DMS114 treated with DMSO at 0.1 percent for 48 hours (cell line): ENCODE measurements at regions not wholly inside any gene's neighbourhood (a gene's known extent, or its start where the extent isn't known, plus 50 kb on each side); places are given as distances from the start of the nearest gene placed in this dataset.

Experiments
- DNase-seq: peaks from one replicate; lab custom pipeline; 2025; ENCODE audit not compliant: unreplicated experiment; lab: John Stamatoyannopoulos, UW

- no peak for DNase-seq
These were observed 346.2 kb downstream of the ZNF521 start for GRCh38 chr18:25005541-25006403.

DNA sequence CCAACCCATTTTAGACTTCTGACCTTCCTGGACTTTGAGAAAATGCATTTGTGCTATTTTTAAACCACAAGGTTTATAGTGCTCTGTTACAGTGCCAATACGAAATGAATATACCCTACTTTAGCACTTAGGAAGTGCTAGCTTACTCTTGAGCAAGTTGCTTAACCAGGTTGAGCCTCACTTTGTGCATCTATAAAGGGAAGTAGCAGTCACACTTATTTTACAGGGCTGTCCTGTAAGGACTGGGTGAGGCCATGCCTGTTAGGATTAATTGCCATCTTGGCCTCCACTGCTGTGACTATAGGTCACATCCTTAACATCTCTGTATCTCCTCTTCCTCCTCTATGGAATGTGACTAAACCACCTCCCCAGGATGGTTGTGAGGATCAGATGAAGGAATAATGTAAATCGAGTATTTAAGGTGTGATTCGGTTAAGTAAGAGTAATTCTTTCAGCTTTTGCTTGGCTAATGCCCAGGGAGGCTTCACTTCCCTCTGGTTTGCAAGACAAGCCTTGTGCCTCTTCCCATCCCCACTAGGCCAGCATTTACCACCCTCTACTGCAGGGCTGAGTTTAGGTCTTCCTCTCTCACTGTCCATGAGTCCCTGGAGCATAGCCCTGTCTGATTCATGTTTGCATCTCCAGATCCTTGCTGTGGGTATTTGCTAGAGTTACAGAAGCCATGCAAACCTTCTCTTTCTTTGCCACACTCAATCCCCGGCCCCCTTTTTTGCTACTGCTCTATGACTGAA is 341.2 kb downstream of the ZNF521 start:
- no peak for DNase-seq
